Karpas-422 (cell line): ENCODE measurements at regions not wholly inside any gene's neighbourhood (a gene's known extent, or its start where the extent isn't known, plus 50 kb on each side); places are given as distances from the start of the nearest gene placed in this dataset.
"Not testable (repeated sequence)": the region's sequence is repeated elsewhere in the genome, so short reads cannot be mapped to it uniquely, and the experiment has no call there.

Experiments
- DNase-seq: peaks from one replicate; pipeline ENCODE4 v3.0.0-alpha.2; 2015
- H2AFZ ChIP-seq: fragments of 200-600 bp; sonication (generic); 2 replicates; pipeline ENCODE4 v1.6.1; 2014; ENCODE audit warnings: antibody characterized with exemption, low read length, mixed read lengths
- H3K27ac ChIP-seq: fragments of 200-600 bp; sonication (generic); 2 replicates; pipeline ENCODE4 v1.5.1; 2014; ENCODE audit warnings: mild to moderate bottlenecking, low read length, moderate library complexity
- H3K27me3 ChIP-seq: fragments of 200-600 bp; sonication (generic); 2 replicates; pipeline ENCODE4 v1.6.1; 2014; ENCODE audit warnings: low read length, mixed read lengths
- H3K36me3 ChIP-seq: fragments of 200-600 bp; sonication (generic); 2 replicates; pipeline ENCODE4 v1.6.1; 2014; ENCODE audit warnings: low read length, mixed read lengths; ENCODE audit not compliant: insufficient read depth
- H3K4me1 ChIP-seq: fragments of 200-600 bp; sonication (generic); 2 replicates; pipeline ENCODE4 v1.6.1; 2014; ENCODE audit warnings: mild to moderate bottlenecking, low read length, mixed read lengths
- H3K4me2 ChIP-seq: fragments of 200-600 bp; sonication (generic); 2 replicates; pipeline ENCODE4 v1.6.1; 2014; ENCODE audit warnings: low read length, low read depth, mild to moderate bottlenecking; ENCODE audit not compliant: poor library complexity, severe bottlenecking
- H3K4me3 ChIP-seq: fragments of 200-600 bp; sonication (generic); 2 replicates; pipeline ENCODE4 v1.5.1; 2014; ENCODE audit warnings: mild to moderate bottlenecking, antibody characterized with exemption, low read length, mixed read lengths
- H3K79me2 ChIP-seq: fragments of 200-600 bp; sonication (generic); 2 replicates; pipeline ENCODE4 v1.6.1; 2014; ENCODE audit warnings: mild to moderate bottlenecking, low read length, mixed read lengths
- H3K9ac ChIP-seq: fragments of 200-600 bp; sonication (generic); 2 replicates; pipeline ENCODE4 v1.6.0; 2014; ENCODE audit warnings: low read length
- H3K9me2 ChIP-seq: fragments of 200-600 bp; sonication (generic), shearing (Covaris generic); replicated peaks from 2 replicates; pipeline ENCODE4 v1.6.0; 2014; ENCODE audit warnings: mild to moderate bottlenecking, low read length, moderate library complexity; ENCODE audit not compliant: insufficient read depth
- H3K9me3 ChIP-seq: fragments of 300-700, 200-600 bp; sonication (generic); 2 replicates; pipeline ENCODE4 v1.6.1; 2014; ENCODE audit warnings: low read length, mixed read lengths
- H4K20me1 ChIP-seq: fragments of 200-600 bp; sonication (generic); 2 replicates; pipeline ENCODE4 v1.6.1; 2014; ENCODE audit warnings: mild to moderate bottlenecking, antibody characterized with exemption, low read length, low read depth; ENCODE audit not compliant: insufficient read depth

DNA sequence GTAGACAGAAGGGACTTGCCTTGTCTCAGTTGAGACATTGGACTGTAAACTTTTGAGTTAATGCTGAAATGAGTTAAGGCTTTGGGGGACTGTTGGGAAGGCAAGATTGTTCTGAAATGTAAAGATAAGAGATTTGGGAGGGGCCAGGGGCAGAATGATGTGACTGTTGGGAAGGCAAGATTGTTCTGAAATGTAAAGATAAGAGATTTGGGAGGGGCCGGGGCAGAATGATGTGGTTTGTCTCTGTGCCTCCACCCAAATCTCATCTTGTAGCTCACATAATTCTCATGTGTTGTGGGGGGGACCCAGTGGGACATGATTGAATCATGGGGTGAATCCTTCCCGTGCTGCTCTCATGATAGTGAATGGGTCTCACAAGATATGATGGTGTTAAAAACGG lies 1217.1 kb downstream of the GALC start:
- H3K9me3 ChIP-seq, H3K4me1 ChIP-seq, H3K36me3 ChIP-seq, H3K27me3 ChIP-seq, H2AFZ ChIP-seq, H3K4me2 ChIP-seq, DNase-seq, H3K4me3 ChIP-seq, H3K9me2 ChIP-seq, H3K9ac ChIP-seq, H3K27ac ChIP-seq, H4K20me1 ChIP-seq, H3K79me2 ChIP-seq: not testable (repeated sequence)

DNA sequence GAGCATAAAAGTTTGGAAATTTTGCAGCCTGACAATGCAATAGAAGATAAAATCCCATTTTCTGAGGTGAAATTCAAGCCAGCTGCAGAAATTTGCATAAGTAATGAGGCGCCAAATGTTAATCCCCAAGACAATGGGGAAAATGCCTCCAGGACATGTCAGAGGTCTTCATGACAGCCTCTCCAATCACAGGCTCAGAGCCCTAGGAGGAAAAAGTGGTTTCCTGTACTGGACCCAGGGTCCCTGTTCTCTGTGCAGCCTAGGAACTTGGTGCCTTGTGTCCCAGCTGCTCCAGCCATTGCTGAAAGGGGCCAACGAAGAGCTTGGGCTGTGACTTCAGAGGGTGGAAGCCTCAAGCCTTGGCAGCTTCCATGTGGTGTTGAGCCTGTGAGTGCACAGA lies 1218.1 kb downstream of the GALC start:
- Histone ChIP-seq H3K9me3 (peaks cover 6% of the 10 kb centered on the region; the same call in 1 of the 2 replicates), H3K4me3 (no peak overlapping the region), H3K36me3 (no peaks in the 10 kb centered on the region), H3K9me2 (no peaks in the 10 kb centered on the region), H3K9ac (no peak overlapping the region), H3K27ac (no peak overlapping the region), H3K4me1 (0 out of 2 replicates have a peak, but pooled peaks cover 4% of the 10 kb centered on the region), H3K4me2 (no peak overlapping the region), H2AFZ (no peak overlapping the region), H4K20me1 (no peaks in the 10 kb centered on the region), H3K79me2 (no peaks in the 10 kb centered on the region), H3K27me3 (no peaks in the 10 kb centered on the region)
- DNase-seq = no peak

DNA sequence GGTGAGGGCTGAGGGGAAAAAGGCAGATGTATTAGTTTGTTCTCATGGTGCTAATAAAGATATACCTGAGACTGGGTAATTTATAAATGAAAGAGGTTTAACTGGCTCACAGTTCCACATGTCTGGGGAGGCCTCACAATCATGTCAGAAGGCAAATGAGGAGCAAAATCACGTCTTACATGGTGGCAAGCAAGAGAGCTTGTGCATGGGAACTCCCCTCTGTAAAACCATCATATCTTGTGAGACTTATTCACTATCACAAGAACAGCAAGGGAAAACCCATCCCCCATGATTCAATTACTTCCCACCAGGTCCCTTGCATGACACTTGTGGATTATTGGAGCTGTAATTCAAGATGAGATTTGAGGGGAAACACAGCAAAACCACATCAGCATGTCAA lies 1220.9 kb downstream of the GALC start:
- Histone ChIP-seq H3K9ac (no peak overlapping the region), H3K9me3 (peaks cover 6% of the 10 kb centered on the region; the same call in 1 of the 2 replicates), H3K4me1 (0 out of 2 replicates have a peak, but pooled peaks cover 4% of the 10 kb centered on the region), H2AFZ (no peak overlapping the region), H4K20me1 (no peaks in the 10 kb centered on the region), H3K27ac (no peak overlapping the region), H3K27me3 (no peaks in the 10 kb centered on the region), H3K4me3 (no peak overlapping the region), H3K9me2 (no peaks in the 10 kb centered on the region), H3K36me3 (no peaks in the 10 kb centered on the region), H3K4me2 (no peak overlapping the region), H3K79me2 (no peaks in the 10 kb centered on the region)
- no peak for DNase-seq

DNA sequence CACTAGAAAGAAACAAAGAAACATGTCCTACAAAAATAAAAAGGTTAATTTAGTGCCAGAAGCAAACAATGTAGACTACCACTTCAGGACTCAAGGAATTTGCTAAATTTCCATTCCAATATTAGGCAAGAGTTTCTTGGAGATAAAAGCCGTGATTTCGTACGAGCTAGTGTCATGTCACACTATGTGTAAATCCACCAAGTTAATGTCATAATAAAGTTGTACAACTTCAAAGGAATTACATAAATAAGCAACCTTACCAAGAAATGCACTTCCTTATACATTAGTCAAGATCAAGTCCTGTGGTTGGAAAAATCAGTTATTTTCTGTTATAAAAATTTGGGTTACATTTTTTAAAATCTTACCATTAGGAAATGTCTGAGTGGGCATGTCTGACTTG lies 1222.8 kb downstream of the GALC start:
- no peak for DNase-seq
- H3K9me3 ChIP-seq = peaks cover 6% of the 10 kb centered on the region; the same call in 1 of the 2 replicates
- no peaks in the 10 kb centered on the region for H3K36me3 ChIP-seq
- no peak overlapping the region for H3K9ac ChIP-seq
- no peak overlapping the region for H3K4me3 ChIP-seq
- H3K27me3 ChIP-seq = no peaks in the 10 kb centered on the region
- no peak overlapping the region for H3K27ac ChIP-seq
- no peak overlapping the region for H2AFZ ChIP-seq
- H3K79me2 ChIP-seq = no peaks in the 10 kb centered on the region
- H3K4me2 ChIP-seq = no peak overlapping the region
- H3K4me1 ChIP-seq = 0 out of 2 replicates have a peak, but pooled peaks cover 4% of the 10 kb centered on the region
- H4K20me1 ChIP-seq = no peaks in the 10 kb centered on the region
- H3K9me2 ChIP-seq = no peaks in the 10 kb centered on the region

DNA sequence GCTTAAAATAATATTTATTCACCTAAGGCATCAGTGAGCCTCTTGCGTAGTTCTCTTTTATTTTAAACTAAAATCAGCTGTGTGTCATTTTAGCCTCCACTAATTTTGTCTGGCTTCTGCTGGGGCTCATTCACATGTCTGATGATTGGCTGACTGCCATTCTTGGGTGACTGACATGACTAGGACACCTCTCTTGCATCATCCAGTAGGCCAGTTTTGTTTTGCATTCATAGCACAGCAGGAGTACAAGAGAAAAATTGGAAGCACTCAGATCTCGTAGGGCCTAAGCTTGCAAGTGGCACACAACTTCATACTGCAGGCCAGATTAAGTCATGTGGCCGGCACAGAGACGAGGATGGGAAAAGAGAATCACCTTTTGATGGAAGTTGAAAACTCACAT lies 1226.5 kb downstream of the GALC start:
- Histone ChIP-seq H3K4me3 (no peak overlapping the region), H2AFZ (no peak overlapping the region; the same call in 1 of the 2 replicates), H3K4me1 (no peaks in the 10 kb centered on the region), H3K27ac (no peak overlapping the region), H3K36me3 (no peaks in the 10 kb centered on the region), H3K9ac (no peak overlapping the region), H4K20me1 (no peaks in the 10 kb centered on the region), H3K79me2 (no peaks in the 10 kb centered on the region), H3K4me2 (no peak overlapping the region), H3K27me3 (no peaks in the 10 kb centered on the region), H3K9me3 (no peaks in the 10 kb centered on the region), H3K9me2 (no peaks in the 10 kb centered on the region)
- no peak for DNase-seq

DNA sequence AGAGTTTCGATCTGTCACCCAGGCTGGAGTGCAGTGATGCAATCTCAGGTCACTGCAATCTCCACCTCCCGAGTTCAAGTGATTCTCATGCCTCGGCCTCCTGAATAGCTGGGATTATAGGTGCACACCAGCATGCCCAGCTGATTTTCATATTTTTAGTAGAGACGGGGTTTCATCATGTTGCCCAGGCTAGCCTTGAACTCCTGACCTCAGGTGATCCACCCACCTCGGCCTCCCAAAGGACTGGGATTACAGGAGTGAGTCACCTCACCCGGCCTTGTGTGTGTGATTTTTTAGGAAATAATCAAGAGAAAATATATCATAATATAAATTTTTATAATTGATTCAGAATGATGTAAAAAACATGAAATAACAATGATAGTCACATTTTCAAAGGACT lies 1231.4 kb downstream of the GALC start:
- Histone ChIP-seq H3K9me3 (no peaks in the 10 kb centered on the region), H3K27ac (no peak overlapping the region), H4K20me1 (no peaks in the 10 kb centered on the region), H3K9ac (no peak overlapping the region), H3K4me3 (no peak overlapping the region), H3K9me2 (no peaks in the 10 kb centered on the region), H3K27me3 (no peaks in the 10 kb centered on the region), H3K36me3 (no peaks in the 10 kb centered on the region), H3K79me2 (no peaks in the 10 kb centered on the region), H2AFZ (no peak overlapping the region), H3K4me2 (no peak overlapping the region), H3K4me1 (no peaks in the 10 kb centered on the region)
- no peak for DNase-seq

DNA sequence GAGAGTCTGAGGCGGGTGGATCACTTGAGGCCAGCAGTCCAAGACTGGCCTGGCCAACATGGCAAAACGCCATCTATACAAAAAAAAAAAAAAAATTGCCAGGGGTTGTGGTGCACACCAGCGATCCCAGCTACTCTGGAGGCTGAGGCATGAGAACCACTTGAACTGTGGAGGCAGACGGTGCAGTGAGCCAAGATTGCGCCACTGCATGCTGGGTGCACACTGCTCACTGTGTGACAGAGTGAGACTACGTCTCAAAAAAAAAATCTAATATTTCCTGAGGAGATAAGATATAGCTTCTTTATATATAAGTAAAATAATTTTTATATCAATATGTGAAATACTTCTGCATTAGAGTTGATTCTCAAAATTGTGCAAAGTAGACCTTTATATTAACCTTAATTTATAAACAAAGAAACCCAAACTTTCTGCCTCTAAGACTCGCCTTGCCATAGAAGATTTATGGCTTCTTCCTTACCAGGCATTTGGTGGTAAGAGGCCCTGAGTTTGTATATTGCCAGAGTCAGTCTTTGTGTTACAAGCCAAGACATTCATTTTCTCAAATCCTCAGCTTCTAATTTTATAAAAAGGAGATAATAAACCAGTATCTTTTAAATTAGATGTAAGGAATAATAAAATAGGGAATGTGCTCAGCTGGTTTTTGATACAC lies 1226.7 kb downstream of the FLRT2 start:
- Histone ChIP-seq H3K27ac (no peak overlapping the region), H3K36me3 (no peaks in the 10 kb centered on the region), H3K79me2 (no peaks in the 10 kb centered on the region), H3K4me3 (no peak overlapping the region), H2AFZ (no peak overlapping the region), H3K9me2 (0 out of 2 replicates have a peak, but pooled peaks cover 4% of the 10 kb centered on the region), H3K4me1 (no peaks in the 10 kb centered on the region), H3K27me3 (no peaks in the 10 kb centered on the region), H3K4me2 (no peak overlapping the region), H4K20me1 (no peaks in the 10 kb centered on the region), H3K9ac (no peak overlapping the region), H3K9me3 (peaks cover 8% of the 10 kb centered on the region; the same call in 1 of the 2 replicates)
- no peak for DNase-seq

DNA sequence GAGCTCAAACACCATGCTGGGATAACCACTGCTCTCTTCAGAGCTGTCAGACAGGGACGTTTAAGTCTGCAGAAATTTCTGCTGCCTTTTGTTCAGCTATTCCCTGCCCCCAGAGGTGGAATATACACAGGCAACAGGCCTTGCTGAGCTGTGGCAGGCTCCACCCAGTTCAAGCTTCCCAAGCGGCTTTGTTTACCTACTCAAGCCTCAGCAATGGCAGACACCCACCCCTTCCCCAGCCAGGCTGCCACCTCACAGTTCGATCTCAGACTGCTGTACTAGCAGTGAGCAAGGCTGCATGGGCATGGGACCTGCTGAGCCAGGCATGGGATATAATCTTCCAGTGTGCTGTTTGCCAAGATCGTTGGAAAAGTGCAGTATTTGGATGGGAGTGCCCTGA lies 1220.5 kb downstream of the FLRT2 start:
- H3K4me2 ChIP-seq, H3K27ac ChIP-seq, H3K4me3 ChIP-seq, H3K79me2 ChIP-seq, H4K20me1 ChIP-seq, H3K4me1 ChIP-seq, H3K9me3 ChIP-seq, H3K9me2 ChIP-seq, DNase-seq, H3K9ac ChIP-seq, H2AFZ ChIP-seq, H3K36me3 ChIP-seq, H3K27me3 ChIP-seq: not testable (repeated sequence)
